GM12878 (cell line): ENCODE measurements at regions not wholly inside any gene's neighbourhood (a gene's known extent, or its start where the extent isn't known, plus 50 kb on each side); places are given as distances from the start of the nearest gene placed in this dataset.

Source experiments
- ATAC-seq: fragments of 200-7000 bp; cut with Tn5 transposase; 3 replicates; pipeline ENCODE4 v1.9.1; 2020; ENCODE audit warnings: mild to moderate bottlenecking, moderate library complexity
- BruUV-seq: library from RNA; stranded (reverse); fragments of 400-500 nt; replicated peaks from 2 replicates; lab custom pipeline; 2021; lab: Mats Ljungman, UMichigan
- CTCF ChIA-PET: fragments of 300-600 bp; sonication (Branson Sonifier 250); formaldehyde crosslinking; extraction: SDS; loops from one replicate; lab custom pipeline; 2021; ENCODE audit warnings: inconsistent platforms; lab: Yijun Ruan, JAX
- POLR2A ChIA-PET: fragments of 350-600 bp; formaldehyde crosslinking; extraction: SDS; loops from one replicate; lab custom pipeline; 2021; ENCODE audit warnings: inconsistent platforms; lab: Charles Lee
- RAD21 ChIA-PET: fragments of 300-600 bp; sonication (Branson Sonifier 250); formaldehyde crosslinking; loops from one replicate; lab custom pipeline; 2023; ENCODE audit warnings: antibody characterized with exemption; ENCODE audit not compliant: unreplicated experiment; lab: Charles Lee
- SMC1A ChIA-PET: fragments of 300-600 bp; sonication (Branson Sonifier 250); formaldehyde crosslinking; loops from one replicate; lab custom pipeline; 2023; ENCODE audit not compliant: unreplicated experiment, uncharacterized antibody; lab: Charles Lee
- DNase-seq: peaks from one replicate; pipeline ENCODE4 v3.0.0-alpha.2; 2011; ENCODE audit warnings: low read depth, low spot score
- FAIRE-seq: peaks from 3 replicates; lab custom pipeline; 2011; peaks lifted over from hg19 to GRCh38; lab: Jason Lieb, UNC
- H2AFZ ChIP-seq: 2 replicates; pipeline ENCODE4 v1.6.0; 2011; ENCODE audit warnings: low read depth, low read length, control low read depth; ENCODE audit not compliant: control insufficient read depth
- H3K27ac ChIP-seq: 2 replicates; pipeline ENCODE4 v1.5.1; 2011; ENCODE audit warnings: control low read depth; ENCODE audit not compliant: control insufficient read depth, insufficient read depth
- H3K27me3 ChIP-seq, 2 experiments: replicated peaks in 1 of 2; 2 replicates each; pipeline versions ENCODE4 v1.6.0 to v1.6.1; 2011; ENCODE audit warnings: low read length in 1 of 2; ENCODE audit not compliant: control insufficient read depth in 2 of 2, insufficient read depth in 2 of 2
- H3K36me3 ChIP-seq, 2 experiments: 2 replicates each; pipeline ENCODE4 v1.5.1; 2011; ENCODE audit warnings: low read length in 1 of 2; ENCODE audit not compliant: control insufficient read depth in 2 of 2, insufficient read depth in 2 of 2
- H3K4me1 ChIP-seq: 2 replicates; pipeline ENCODE4 v1.6.1; 2011; ENCODE audit warnings: mild to moderate bottlenecking, low read length, moderate library complexity, mixed read lengths; ENCODE audit not compliant: control insufficient read depth, insufficient read depth
- H3K4me2 ChIP-seq: 2 replicates; pipeline ENCODE4 v1.6.0; 2011; ENCODE audit warnings: control low read depth; ENCODE audit not compliant: control insufficient read depth, insufficient read depth
- H3K4me3 ChIP-seq: fragments of 200-600 bp; sonication (generic); 2 replicates; pipeline ENCODE4 v1.5.1; 2016
- H3K79me2 ChIP-seq: 2 replicates; pipeline ENCODE4 v1.6.0; 2011; ENCODE audit warnings: low read length; ENCODE audit not compliant: control insufficient read depth, insufficient read depth
- H3K9ac ChIP-seq: 2 replicates; pipeline ENCODE4 v1.8.0; 2011; ENCODE audit warnings: low read length, control low read depth, mixed read lengths; ENCODE audit not compliant: control insufficient read depth, insufficient read depth
- H3K9me3 ChIP-seq: replicated peaks from 3 replicates; pipeline ENCODE4 v1.5.1; 2011; ENCODE audit warnings: mild to moderate bottlenecking, low read length; ENCODE audit not compliant: control insufficient read depth, insufficient read depth
- H4K20me1 ChIP-seq: 2 replicates; pipeline ENCODE4 v1.6.0; 2011; ENCODE audit not compliant: control insufficient read depth, insufficient read depth
- ATF7 ChIP-seq: fragments of 450-650 bp; IDR thresholded peaks from 2 replicates; pipeline ENCODE4 v1.6.1; 2016; ENCODE audit warnings: low read depth, mild to moderate bottlenecking
- CHD2 ChIP-seq: IDR thresholded peaks from 2 replicates; pipeline ENCODE4 v1.6.1; 2011; ENCODE audit warnings: low read depth, low read length, improper control_type of control experiment, borderline replicate concordance
- CTCF ChIP-seq, 3 experiments: IDR thresholded peaks in 2 of 3; conservative IDR thresholded peaks in 1 of 3; 2 replicates each; pipeline ENCODE4 v1.5.1; 2011; ENCODE audit warnings: low read depth in 3 of 3, low read length in 3 of 3, mild to moderate bottlenecking in 3 of 3, control low read depth in 2 of 3, moderate library complexity in 2 of 3, inconsistent platforms in 1 of 3, mixed read lengths in 1 of 3; ENCODE audit not compliant: control insufficient read depth in 2 of 3, insufficient read depth in 1 of 3; ENCODE audit errors: extremely low read depth in 1 of 3
- EGR1 ChIP-seq, 2 experiments: IDR thresholded peaks; 1 replicate in 1 of 2; 2 replicates in 1 of 2; pipeline ENCODE4 v1.6.1; 2011 to 2012; ENCODE audit warnings: low read depth in 2 of 2, low read length in 2 of 2, borderline replicate concordance in 1 of 2, mild to moderate bottlenecking in 1 of 2, moderate library complexity in 1 of 2
- FOXK2 ChIP-seq: fragments of 450-650 bp; IDR thresholded peaks from 2 replicates; pipeline ENCODE4 v1.6.1; 2017; ENCODE audit warnings: mild to moderate bottlenecking, moderate library complexity
- GABPA ChIP-seq: IDR thresholded peaks from 2 replicates; pipeline ENCODE4 v1.6.1; 2014; ENCODE audit warnings: antibody characterized with exemption, low read depth, mild to moderate bottlenecking, inconsistent platforms
- MTA3 ChIP-seq: IDR thresholded peaks from 2 replicates; pipeline ENCODE4 v1.6.1; 2012; ENCODE audit warnings: low read length, inconsistent platforms, borderline replicate concordance
- MYB ChIP-seq: fragments of 150-350 bp; IDR thresholded peaks from 2 replicates; pipeline ENCODE4 v1.6.1; 2014; ENCODE audit warnings: mild to moderate bottlenecking, low read depth, low read length, borderline replicate concordance
- NFIC ChIP-seq: IDR thresholded peaks from 2 replicates; pipeline ENCODE4 v1.6.1; 2012; ENCODE audit warnings: low read depth, mild to moderate bottlenecking, inconsistent platforms, low read length, moderate library complexity
- SIX5 ChIP-seq: IDR thresholded peaks from 2 replicates; pipeline ENCODE4 v1.6.1; 2011; ENCODE audit warnings: mild to moderate bottlenecking, low read depth, low read length, moderate library complexity; ENCODE audit not compliant: severe bottlenecking
- STAT3 ChIP-seq: IDR thresholded peaks from 2 replicates; pipeline ENCODE4 v1.6.1; 2011; ENCODE audit warnings: low read depth, low read length, improper control_type of control experiment
- ZNF217 ChIP-seq: fragments of 450-650 bp; IDR thresholded peaks from 2 replicates; pipeline ENCODE4 v1.6.1; 2017; ENCODE audit warnings: antibody characterized with exemption, mild to moderate bottlenecking
- ZNF592 ChIP-seq: fragments of 450-650 bp; IDR thresholded peaks from 2 replicates; pipeline ENCODE4 v1.6.1; 2017; ENCODE audit warnings: mild to moderate bottlenecking, moderate library complexity
- WGBS: methylation state at CpG from one replicate; pipeline ENCODE4 v1.1.6; 2016; ENCODE audit warnings: low lambda C conversion rate; ENCODE audit not compliant: insufficient replicate concordance, insufficient coverage; ENCODE audit errors: missing lambda C conversion rate; 5-methylcytosine and 5-hydroxymethylcytosine counted together
- in situ Hi-C: fragments of 300-500 bp; cut with MboI; formaldehyde crosslinking; loops from 9 replicates; pipeline ENCODE4 v1.14.3; 2018; ENCODE audit warnings: mixed read lengths
- intact Hi-C: fragments of 100-400 bp; cut with micrococcal nuclease; formaldehyde crosslinking; loops from one replicate; pipeline ENCODE4 v1.14.2; 2022; ENCODE audit not compliant: unreplicated experiment

GRCh38 chr5:23112237-23112636, 259.1 kb upstream of the CDH12 start (continued):
- no peak for TF ChIP-seq ZNF592
- no peak for TF ChIP-seq CHD2
- no peak for TF ChIP-seq NFIC
- TF ChIP-seq STAT3: no peak

GRCh38 chr5:23105021-23105420, 251.9 kb upstream of the CDH12 start:
- ATAC-seq: no peak
- Histone ChIP-seq H3K4me1 (no peaks in the 10 kb centered on the region), H4K20me1 (no peaks in the 10 kb centered on the region), H3K79me2 (no peaks in the 10 kb centered on the region), H3K36me3 (no peaks in the 10 kb centered on the region), H3K9me3 (no peaks in the 10 kb centered on the region), H3K27me3 (no peaks in the 10 kb centered on the region), H2AFZ (no peak overlapping the region), H3K4me2 (no peak overlapping the region), H3K27ac (no peak overlapping the region), H3K9ac (no peak overlapping the region), H3K4me3 (no peak overlapping the region)
- SMC1A ChIA-PET: interaction anchor here (0.6 to 1.5 kb wide), 2 partner anchors 19 to 25 kb away, joined by 3 read pairs; no protein-coding TSS in a partner anchor
- in situ Hi-C loops: no loop called here
- CTCF ChIA-PET: no interaction called here
- intact Hi-C loops: no loop called here
- no peak for FAIRE-seq
- TF ChIP-seq ATF7 (no peak), MTA3 (no peak), EGR1 (IDR thresholded peaks at IDR 0.05; ENCODE audit: borderline replicate concordance in 1 of 2, low read depth in 2 of 2, low read length in 2 of 2) (no peak), MYB (no peak), CTCF (IDR thresholded peaks at IDR 0.05 in 2 of 3, conservative IDR thresholded peaks at IDR 0.05 in 1 of 3; ENCODE audit: control insufficient read depth in 2 of 3, extremely low read depth in 1 of 3, insufficient read depth in 1 of 3, low read depth in 3 of 3, low read length in 3 of 3) (no peak), FOXK2 (no peak), ZNF217 (no peak), SIX5 (no peak), GABPA (no peak)
- 0% methylated on average over 2 of the region's 2 CpGs for WGBS
- no peak for DNase-seq
- RAD21 ChIA-PET: no interaction called here
- POLR2A ChIA-PET: no interaction called here
- no TSS peak for BruUV-seq
